Transverse colon (tissue), 4 donors: ENCODE measurements at regions not wholly inside any gene's neighbourhood (a gene's known extent, or its start where the extent isn't known, plus 50 kb on each side); places are given as distances from the start of the nearest gene placed in this dataset.
"Not testable (repeated sequence)": the region's sequence is repeated elsewhere in the genome, so short reads cannot be mapped to it uniquely, and the experiment has no call there.

Source experiments
- DNase-seq: peaks from one replicate; pipeline ENCODE4 v3.0.0-alpha.2; 2019
- H3K27ac ChIP-seq, 4 donors: fragments of 200-600 bp; sonication (generic); 2 replicates each; pipeline ENCODE4 v1.5.1; 2016 to 2018; ENCODE audit warnings: inconsistent platforms in 4 of 4
- H3K27me3 ChIP-seq: fragments of 200-600 bp; sonication (generic); 2 replicates; pipeline ENCODE4 v1.5.1; 2017; ENCODE audit warnings: inconsistent platforms
- H3K36me3 ChIP-seq, 4 donors: fragments of 200-600 bp; sonication (generic); 2 replicates each; pipeline ENCODE4 v1.5.1; 2017 to 2019; ENCODE audit warnings: inconsistent platforms in 4 of 4
- H3K4me1 ChIP-seq, 4 donors: fragments of 200-600 bp; sonication (generic); 2 replicates each; pipeline ENCODE4 v1.5.1; 2017 to 2020; ENCODE audit warnings: inconsistent platforms in 4 of 4
- H3K4me3 ChIP-seq, 4 donors: fragments of 200-600 bp; sonication (generic); 1 replicate in 1 of 4; 2 replicates in 3 of 4; pipeline versions ENCODE4 v1.5.1 to v1.6.1; 2017 to 2019; ENCODE audit warnings: inconsistent platforms in 4 of 4
- H3K9me3 ChIP-seq, 2 donors: fragments of 200-600 bp; sonication (generic); 2 replicates each; pipeline ENCODE4 v1.5.1; 2017 to 2019; ENCODE audit warnings: inconsistent platforms in 2 of 2
- CTCF ChIP-seq, 5 experiments: fragments of 200-600 bp in 3 of 5; fragments of 450-650 bp in 2 of 5; sonication (generic) in 3 of 5; IDR thresholded peaks; 1 replicate in 2 of 5; 2 replicates in 3 of 5; pipeline ENCODE4 v1.5.1; 2016 to 2017; ENCODE audit warnings: antibody characterized with exemption in 5 of 5, inconsistent platforms in 3 of 5, mild to moderate bottlenecking in 2 of 5, moderate library complexity in 1 of 5
- EP300 ChIP-seq: sonication (generic); formaldehyde crosslinking; IDR thresholded peaks from one replicate; pipeline ENCODE4 v1.6.1; 2017; ENCODE audit warnings: antibody characterized with exemption, low read depth
- POLR2A ChIP-seq: fragments of 450-650 bp; IDR thresholded peaks from one replicate; pipeline ENCODE4 v1.6.1; 2016; ENCODE audit warnings: antibody characterized with exemption, mild to moderate bottlenecking, moderate library complexity
- POLR2AphosphoS5 ChIP-seq, 3 donors: sonication (generic); formaldehyde crosslinking; IDR thresholded peaks; one replicate each; pipeline ENCODE4 v1.6.1; 2016; ENCODE audit warnings: antibody characterized with exemption in 3 of 3
- WGBS, 2 donors: methylation state at CpG; one replicate each; pipeline ENCODE4 v1.1.5; 2018; ENCODE audit warnings: low coverage in 1 of 2; 5-methylcytosine and 5-hydroxymethylcytosine counted together
- in situ Hi-C, 4 donors: fragments of 200-750 bp; cut with MboI; loops; one replicate each; pipeline versions ENCODE4 v1.15.0 to v1.15.1; 2017; ENCODE audit warnings: low sequenced_read_pairs in 3 of 4, low pct_ligation_motif_present in 1 of 4, low pct_unique_long_range_greater_than_20kb in 1 of 4
- intact Hi-C: fragments of 100-400 bp; cut with DNase I; formaldehyde crosslinking; loops from one replicate; pipeline ENCODE4 v1.15.1; 2023; ENCODE audit warnings: low total_unique reads

GRCh38 chrX:112247714-112248113 is 165.1 kb upstream of the TRPC5 start:
- no peak overlapping the region for H3K27ac ChIP-seq
- no peaks in the 10 kb centered on the region for H3K36me3 ChIP-seq
- 80 to 86% methylated on average over 1 of the region's 1 CpG for WGBS, 2 donors
- H3K4me1 ChIP-seq: no peaks in the 10 kb centered on the region
- intact Hi-C loops: no loop called here
- H3K4me3 ChIP-seq: no peak overlapping the region
- in situ Hi-C loops: no loop called here
- DNase-seq: no peak
- no peaks in the 10 kb centered on the region for H3K27me3 ChIP-seq
- TF ChIP-seq POLR2A (no peak), EP300 (no peak), CTCF (IDR thresholded peaks at IDR 0.05) (no peak), POLR2AphosphoS5 (IDR thresholded peaks at IDR 0.05) (no peak)
- H3K9me3 ChIP-seq: no peaks in the 10 kb centered on the region

GRCh38 chrX:112235547-112235946 is 153.0 kb upstream of the TRPC5 start:
- H3K36me3 ChIP-seq: no peaks in the 10 kb centered on the region
- H3K27me3 ChIP-seq: no peaks in the 10 kb centered on the region
- TF ChIP-seq POLR2A: no peak
- TF ChIP-seq EP300: no peak
- no peak for TF ChIP-seq CTCF (IDR thresholded peaks at IDR 0.05)
- no peak for TF ChIP-seq POLR2AphosphoS5 (IDR thresholded peaks at IDR 0.05)
- H3K4me3 ChIP-seq: no peak overlapping the region
- DNase-seq: no peak
- H3K9me3 ChIP-seq: no peaks in the 10 kb centered on the region
- intact Hi-C loops (no loop called here), in situ Hi-C loops (no loop called here)
- H3K27ac ChIP-seq: no peak overlapping the region
- H3K4me1 ChIP-seq: no peaks in the 10 kb centered on the region

- no peak overlapping the region for H3K4me3 ChIP-seq
- no peak overlapping the region for H3K27ac ChIP-seq
- no peaks in the 10 kb centered on the region for H3K27me3 ChIP-seq
- no peaks in the 10 kb centered on the region for H3K9me3 ChIP-seq
- no peak for TF ChIP-seq CTCF (IDR thresholded peaks at IDR 0.05)
- in situ Hi-C loops: no loop called here
- intact Hi-C loops: no loop called here
- H3K36me3 ChIP-seq: no peaks in the 10 kb centered on the region
- 20 to 57% methylated on average over 1 to 3 of the region's 3 CpGs for WGBS, 2 donors
- no peak for DNase-seq
- no peaks in the 10 kb centered on the region for H3K4me1 ChIP-seq
These were observed 150.6 kb upstream of the TRPC5 start for GRCh38 chrX:112233164-112233563.

- H3K27me3 ChIP-seq, H3K9me3 ChIP-seq, H3K4me1 ChIP-seq, H3K36me3 ChIP-seq, in situ Hi-C loops, H3K27ac ChIP-seq, intact Hi-C loops, H3K4me3 ChIP-seq, DNase-seq: not testable (repeated sequence)
- 89% methylated on average over 4 of the region's 4 CpGs; no CpG with 5 or more reads in 1 of the 2 donors for WGBS, 2 donors
These were observed 144.2 kb upstream of the TRPC5 start for GRCh38 chrX:112226795-112227194.

- H3K4me3 ChIP-seq: no peak overlapping the region
- H3K27ac ChIP-seq: no peak overlapping the region
- no peaks in the 10 kb centered on the region for H3K9me3 ChIP-seq
- in situ Hi-C loops: no loop called here
- 54 to 80% methylated on average over 1 to 2 of the region's 2 CpGs for WGBS, 2 donors
- TF ChIP-seq CTCF (IDR thresholded peaks at IDR 0.05): no peak
- no peak for TF ChIP-seq EP300
- no peak for TF ChIP-seq POLR2AphosphoS5 (IDR thresholded peaks at IDR 0.05)
- no peak for TF ChIP-seq POLR2A
- no peaks in the 10 kb centered on the region for H3K4me1 ChIP-seq
- no peaks in the 10 kb centered on the region for H3K36me3 ChIP-seq
- intact Hi-C loops: no loop called here
- H3K27me3 ChIP-seq: no peaks in the 10 kb centered on the region
- no peak for DNase-seq
These were observed 140.8 kb upstream of the TRPC5 start for GRCh38 chrX:112223391-112223790.
